K562 (cell line): ENCODE measurements at regions not wholly inside any gene's neighbourhood (a gene's known extent, or its start where the extent isn't known, plus 50 kb on each side); places are given as distances from the start of the nearest gene placed in this dataset.

Source experiments
- CBFB ChIP-seq: sonication (generic); formaldehyde crosslinking; IDR thresholded peaks from 2 replicates; pipeline ENCODE4 v1.4.0; 2020; ENCODE audit warnings: mild to moderate bottlenecking, missing genetic modification reagents
- REST ChIP-seq, 2 experiments: fragments of 450-650 bp; formaldehyde crosslinking in 1 of 2; IDR thresholded peaks; 2 replicates each; pipeline versions ENCODE4 v1.4.0 to v1.6.1; 2014 to 2020; ENCODE audit warnings: mild to moderate bottlenecking in 2 of 2, borderline replicate concordance in 1 of 2, low read depth in 1 of 2
- XRCC5 ChIP-seq: fragments of 200-400 bp; formaldehyde crosslinking; IDR thresholded peaks from 2 replicates; pipeline ENCODE4 v1.6.1; 2017; ENCODE audit warnings: low read depth, mild to moderate bottlenecking, low read length
- ZNF232 ChIP-seq: sonication (generic); formaldehyde crosslinking; IDR thresholded peaks from 2 replicates; pipeline ENCODE4 v1.8.0; 2022; ENCODE audit warnings: mild to moderate bottlenecking, missing genetic modification reagents
- TF ChIP-seq, protein P1 (sequence below), 2 experiments: fragments of 450-650 bp in 1 of 2; sonication (generic) in 1 of 2; formaldehyde crosslinking in 1 of 2; IDR thresholded peaks in 1 of 2; conservative IDR thresholded peaks in 1 of 2; 2 replicates each; pipeline versions ENCODE4 v1.6.1 to v1.8.1; 2016 to 2023; ENCODE audit warnings: mild to moderate bottlenecking in 2 of 2, moderate library complexity in 2 of 2, inconsistent platforms in 1 of 2, missing genetic modification reagents in 1 of 2
- TF ChIP-seq, protein P2 (sequence below), 2 experiments: IDR thresholded peaks; 2 replicates each; pipeline ENCODE4 v1.6.1; 2012; ENCODE audit warnings: improper control_type of control experiment in 2 of 2, low read depth in 2 of 2, low read length in 2 of 2, borderline replicate concordance in 1 of 2
- TF ChIP-seq, protein P3 (sequence below): sonication (generic); formaldehyde crosslinking; IDR thresholded peaks from 2 replicates; pipeline ENCODE4 v1.8.0; 2023; ENCODE audit warnings: mild to moderate bottlenecking, missing genetic modification reagents
- TF ChIP-seq, protein P4 (sequence below): fragments of 250-450 bp; sonication (Bioruptor Pico); IDR thresholded peaks from 2 replicates; pipeline ENCODE4 v1.5.0; 2021

- peak; percentile 3; the same call in 1 of the 2 replicates for TF ChIP-seq REST (IDR thresholded peaks at IDR 0.05; ENCODE audit: borderline replicate concordance)
- TF ChIP-seq REST (CRISPR knock-in tag; IDR thresholded peaks at IDR 0.05; ENCODE audit: low read depth), result no peak
- no peak for TF ChIP-seq ZNF232 (CRISPR knock-in tag)
- TF ChIP-seq, protein P1, sequence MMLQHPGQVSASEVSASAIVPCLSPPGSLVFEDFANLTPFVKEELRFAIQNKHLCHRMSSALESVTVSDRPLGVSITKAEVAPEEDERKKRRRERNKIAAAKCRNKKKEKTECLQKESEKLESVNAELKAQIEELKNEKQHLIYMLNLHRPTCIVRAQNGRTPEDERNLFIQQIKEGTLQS (IDR thresholded peaks at IDR 0.05), result peak; percentile 53; the same call in 1 of the 2 replicates
- TF ChIP-seq, protein P1 (CRISPR knock-in tag; conservative IDR thresholded peaks at IDR 0.05), result no peak
- TF ChIP-seq XRCC5, result no peak
- TF ChIP-seq, protein P2, sequence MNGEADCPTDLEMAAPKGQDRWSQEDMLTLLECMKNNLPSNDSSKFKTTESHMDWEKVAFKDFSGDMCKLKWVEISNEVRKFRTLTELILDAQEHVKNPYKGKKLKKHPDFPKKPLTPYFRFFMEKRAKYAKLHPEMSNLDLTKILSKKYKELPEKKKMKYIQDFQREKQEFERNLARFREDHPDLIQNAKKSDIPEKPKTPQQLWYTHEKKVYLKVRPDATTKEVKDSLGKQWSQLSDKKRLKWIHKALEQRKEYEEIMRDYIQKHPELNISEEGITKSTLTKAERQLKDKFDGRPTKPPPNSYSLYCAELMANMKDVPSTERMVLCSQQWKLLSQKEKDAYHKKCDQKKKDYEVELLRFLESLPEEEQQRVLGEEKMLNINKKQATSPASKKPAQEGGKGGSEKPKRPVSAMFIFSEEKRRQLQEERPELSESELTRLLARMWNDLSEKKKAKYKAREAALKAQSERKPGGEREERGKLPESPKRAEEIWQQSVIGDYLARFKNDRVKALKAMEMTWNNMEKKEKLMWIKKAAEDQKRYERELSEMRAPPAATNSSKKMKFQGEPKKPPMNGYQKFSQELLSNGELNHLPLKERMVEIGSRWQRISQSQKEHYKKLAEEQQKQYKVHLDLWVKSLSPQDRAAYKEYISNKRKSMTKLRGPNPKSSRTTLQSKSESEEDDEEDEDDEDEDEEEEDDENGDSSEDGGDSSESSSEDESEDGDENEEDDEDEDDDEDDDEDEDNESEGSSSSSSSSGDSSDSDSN (IDR thresholded peaks at IDR 0.05; ENCODE audit: borderline replicate concordance in 1 of 2, low read depth in 2 of 2, low read length in 2 of 2), result 0 out of 4 replicates have a peak, but pooled peaks of 1 of the 2 experiments have one; percentile 33
- no peak for TF ChIP-seq CBFB (CRISPR knock-in tag)
- TF ChIP-seq, protein P3, sequence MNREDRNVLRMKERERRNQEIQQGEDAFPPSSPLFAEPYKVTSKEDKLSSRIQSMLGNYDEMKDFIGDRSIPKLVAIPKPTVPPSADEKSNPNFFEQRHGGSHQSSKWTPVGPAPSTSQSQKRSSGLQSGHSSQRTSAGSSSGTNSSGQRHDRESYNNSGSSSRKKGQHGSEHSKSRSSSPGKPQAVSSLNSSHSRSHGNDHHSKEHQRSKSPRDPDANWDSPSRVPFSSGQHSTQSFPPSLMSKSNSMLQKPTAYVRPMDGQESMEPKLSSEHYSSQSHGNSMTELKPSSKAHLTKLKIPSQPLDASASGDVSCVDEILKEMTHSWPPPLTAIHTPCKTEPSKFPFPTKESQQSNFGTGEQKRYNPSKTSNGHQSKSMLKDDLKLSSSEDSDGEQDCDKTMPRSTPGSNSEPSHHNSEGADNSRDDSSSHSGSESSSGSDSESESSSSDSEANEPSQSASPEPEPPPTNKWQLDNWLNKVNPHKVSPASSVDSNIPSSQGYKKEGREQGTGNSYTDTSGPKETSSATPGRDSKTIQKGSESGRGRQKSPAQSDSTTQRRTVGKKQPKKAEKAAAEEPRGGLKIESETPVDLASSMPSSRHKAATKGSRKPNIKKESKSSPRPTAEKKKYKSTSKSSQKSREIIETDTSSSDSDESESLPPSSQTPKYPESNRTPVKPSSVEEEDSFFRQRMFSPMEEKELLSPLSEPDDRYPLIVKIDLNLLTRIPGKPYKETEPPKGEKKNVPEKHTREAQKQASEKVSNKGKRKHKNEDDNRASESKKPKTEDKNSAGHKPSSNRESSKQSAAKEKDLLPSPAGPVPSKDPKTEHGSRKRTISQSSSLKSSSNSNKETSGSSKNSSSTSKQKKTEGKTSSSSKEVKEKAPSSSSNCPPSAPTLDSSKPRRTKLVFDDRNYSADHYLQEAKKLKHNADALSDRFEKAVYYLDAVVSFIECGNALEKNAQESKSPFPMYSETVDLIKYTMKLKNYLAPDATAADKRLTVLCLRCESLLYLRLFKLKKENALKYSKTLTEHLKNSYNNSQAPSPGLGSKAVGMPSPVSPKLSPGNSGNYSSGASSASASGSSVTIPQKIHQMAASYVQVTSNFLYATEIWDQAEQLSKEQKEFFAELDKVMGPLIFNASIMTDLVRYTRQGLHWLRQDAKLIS (CRISPR knock-in tag), result no peak
- TF ChIP-seq, protein P4, sequence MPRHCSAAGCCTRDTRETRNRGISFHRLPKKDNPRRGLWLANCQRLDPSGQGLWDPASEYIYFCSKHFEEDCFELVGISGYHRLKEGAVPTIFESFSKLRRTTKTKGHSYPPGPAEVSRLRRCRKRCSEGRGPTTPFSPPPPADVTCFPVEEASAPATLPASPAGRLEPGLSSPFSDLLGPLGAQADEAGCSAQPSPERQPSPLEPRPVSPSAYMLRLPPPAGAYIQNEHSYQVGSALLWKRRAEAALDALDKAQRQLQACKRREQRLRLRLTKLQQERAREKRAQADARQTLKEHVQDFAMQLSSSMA, result no peak
These were observed 70.6 kb upstream of the ARID5B start (continued) for GRCh38 chr10:61830846-61831273.
